SK-N-SH (cell line): ENCODE measurements at regions not wholly inside any gene's neighbourhood (a gene's known extent, or its start where the extent isn't known, plus 50 kb on each side); places are given as distances from the start of the nearest gene placed in this dataset.

Source experiments
- CTCF ChIA-PET: fragments of 300-600, 350-600 bp; formaldehyde crosslinking; extraction: SDS; loops from one replicate; lab custom pipeline; 2021; lab: Yijun Ruan, JAX
- POLR2A ChIA-PET: fragments of 350-600 bp; sonication (Branson Sonifier 250); formaldehyde crosslinking; extraction: SDS; loops from one replicate; lab custom pipeline; 2020; ENCODE audit warnings: antibody characterized with exemption, inconsistent platforms; lab: Yijun Ruan, JAX
- DNase-seq: peaks from one replicate; pipeline ENCODE4 v3.0.0; 2012
- H2AFZ ChIP-seq: fragments of 200-600 bp; sonication (generic); 2 replicates; pipeline ENCODE4 v1.8.1; 2016; ENCODE audit warnings: antibody characterized with exemption, mild to moderate bottlenecking, low read depth
- H3F3A ChIP-seq: fragments of 200-600 bp; sonication (generic); replicated peaks from 2 replicates; pipeline ENCODE3; 2016; ENCODE audit warnings: antibody characterized with exemption, mild to moderate bottlenecking; ENCODE audit not compliant: insufficient read depth
- H3K27ac ChIP-seq, 2 experiments: fragments of 200-500 bp in 1 of 2; fragments of 200-600 bp in 1 of 2; sonication (Bioruptor generic) in 1 of 2; sonication (generic), shearing (Covaris generic) in 1 of 2; 2 replicates each; pipeline versions ENCODE4 v1.5.1 to v1.6.1; 2014 to 2016; ENCODE audit warnings: low read depth in 2 of 2, inconsistent platforms in 1 of 2, low read length in 1 of 2, mild to moderate bottlenecking in 1 of 2, mixed read lengths in 1 of 2
- H3K27me3 ChIP-seq: fragments of 200-600 bp; sonication (generic), shearing (Covaris generic); 2 replicates; pipeline ENCODE4 v1.6.1; 2016; ENCODE audit warnings: mixed run types; ENCODE audit not compliant: insufficient read depth
- H3K36me3 ChIP-seq, 2 experiments: fragments of 200-500 bp in 1 of 2; fragments of 200-600 bp in 1 of 2; sonication (Bioruptor generic) in 1 of 2; sonication (generic) in 1 of 2; replicated peaks in 1 of 2; 2 replicates each; pipeline versions ENCODE3 to v1.5.1; 2014 to 2016; ENCODE audit warnings: low read length in 1 of 2, mild to moderate bottlenecking in 1 of 2; ENCODE audit not compliant: insufficient read depth in 2 of 2, control insufficient read depth in 1 of 2
- H3K4me1 ChIP-seq, 2 experiments: fragments of 200-500 bp in 1 of 2; fragments of 200-600 bp in 1 of 2; sonication (Bioruptor generic) in 1 of 2; sonication (generic), shearing (Covaris generic) in 1 of 2; 2 replicates each; pipeline versions ENCODE4 v1.5.1 to v1.6.1; 2014 to 2016; ENCODE audit warnings: low read depth in 1 of 2, low read length in 1 of 2, mixed run types in 1 of 2; ENCODE audit not compliant: insufficient read depth in 2 of 2, control insufficient read depth in 1 of 2
- H3K4me2 ChIP-seq: fragments of 200-600 bp; sonication (generic), shearing (Covaris generic); 2 replicates; pipeline ENCODE4 v1.6.1; 2017; ENCODE audit warnings: mixed run types
- H3K4me3 ChIP-seq, 2 experiments: fragments of 200-500 bp in 1 of 2; fragments of 200-600 bp in 1 of 2; sonication (Bioruptor generic) in 1 of 2; sonication (generic), shearing (Covaris generic) in 1 of 2; 2 replicates each; pipeline versions ENCODE4 v1.5.1 to v1.8.1; 2014 to 2016; ENCODE audit warnings: low read depth in 2 of 2, inconsistent platforms in 1 of 2, low read length in 1 of 2, mild to moderate bottlenecking in 1 of 2, mixed read lengths in 1 of 2, moderate library complexity in 1 of 2
- H3K79me2 ChIP-seq: fragments of 200-600 bp; sonication (generic); 2 replicates; pipeline ENCODE4 v1.8.1; 2017; ENCODE audit warnings: mild to moderate bottlenecking; ENCODE audit not compliant: insufficient read depth
- H3K9ac ChIP-seq: fragments of 200-600 bp; sonication (generic); 2 replicates; pipeline ENCODE4 v1.6.1; 2017; ENCODE audit warnings: mixed run types
- H3K9me2 ChIP-seq: fragments of 200-600 bp; sonication (generic); 2 replicates; pipeline ENCODE4 v1.6.1; 2017; ENCODE audit warnings: mixed run types
- H3K9me3 ChIP-seq: fragments of 200-600 bp; sonication (generic); 2 replicates; pipeline ENCODE4 v1.6.1; 2017; ENCODE audit warnings: mixed run types, mild to moderate bottlenecking, moderate library complexity
- H4K20me1 ChIP-seq: fragments of 200-600 bp; sonication (generic); 2 replicates; pipeline ENCODE4 v1.6.1; 2017; ENCODE audit warnings: mild to moderate bottlenecking, mixed run types; ENCODE audit not compliant: insufficient read depth
- CHD2 ChIP-seq: fragments of 150-350 bp; IDR thresholded peaks from 2 replicates; pipeline ENCODE4 v1.6.1; 2018; ENCODE audit warnings: low read length; ENCODE audit not compliant: partially characterized antibody
- EP300 ChIP-seq, 2 experiments: IDR thresholded peaks; 2 replicates each; pipeline versions ENCODE4 v1.4.0 to v1.6.1; 2012; ENCODE audit warnings: borderline replicate concordance in 1 of 2, low read depth in 1 of 2, low read length in 1 of 2
- GATA2 ChIP-seq: sonication (generic); formaldehyde crosslinking; IDR thresholded peaks from 2 replicates; pipeline ENCODE4 v1.5.0; 2020; ENCODE audit warnings: mild to moderate bottlenecking, missing genetic modification reagents
- IRF3 ChIP-seq: fragments of 150-350 bp; IDR thresholded peaks from 2 replicates; pipeline ENCODE4 v1.6.1; 2016; ENCODE audit warnings: mild to moderate bottlenecking, low read depth, low read length
- MEF2A ChIP-seq: IDR thresholded peaks from 2 replicates; pipeline ENCODE4 v1.4.0; 2012; ENCODE audit warnings: low read depth, borderline replicate concordance
- NFIC ChIP-seq: IDR thresholded peaks from 2 replicates; pipeline ENCODE4 v1.4.0; 2012; ENCODE audit warnings: borderline replicate concordance
- NRF1 ChIP-seq: IDR thresholded peaks from 2 replicates; pipeline ENCODE4 v1.6.1; 2012; ENCODE audit warnings: low read depth, mild to moderate bottlenecking, low read length
- POLR2AphosphoS5 ChIP-seq: IDR thresholded peaks from 2 replicates; pipeline ENCODE4 v1.6.1; 2012; ENCODE audit warnings: low read depth, low read length
- RAD21 ChIP-seq: IDR thresholded peaks from 2 replicates; pipeline ENCODE4 v1.6.1; 2012; ENCODE audit warnings: mild to moderate bottlenecking, low read length
- RXRA ChIP-seq: IDR thresholded peaks from 2 replicates; pipeline ENCODE4 v1.4.0; 2012; ENCODE audit warnings: low read depth, mild to moderate bottlenecking, borderline replicate concordance
- TAF1 ChIP-seq: IDR thresholded peaks from 2 replicates; pipeline ENCODE4 v1.6.1; 2012; ENCODE audit warnings: low read depth, mild to moderate bottlenecking, low read length, moderate library complexity, borderline replicate concordance
- TCF12 ChIP-seq: IDR thresholded peaks from 2 replicates; pipeline ENCODE4 v1.4.0; 2012
- YY1 ChIP-seq: IDR thresholded peaks from 2 replicates; pipeline ENCODE4 v1.4.0; 2012; ENCODE audit warnings: low read depth, mild to moderate bottlenecking
- WGBS: methylation state at CpG from one replicate; pipeline ENCODE4 v1.1.6; 2017; ENCODE audit warnings: low lambda C conversion rate; 5-methylcytosine and 5-hydroxymethylcytosine counted together
- TF ChIP-seq, protein P1 (sequence below): IDR thresholded peaks from 2 replicates; pipeline ENCODE4 v1.4.0; 2012; ENCODE audit warnings: low read depth

DNA sequence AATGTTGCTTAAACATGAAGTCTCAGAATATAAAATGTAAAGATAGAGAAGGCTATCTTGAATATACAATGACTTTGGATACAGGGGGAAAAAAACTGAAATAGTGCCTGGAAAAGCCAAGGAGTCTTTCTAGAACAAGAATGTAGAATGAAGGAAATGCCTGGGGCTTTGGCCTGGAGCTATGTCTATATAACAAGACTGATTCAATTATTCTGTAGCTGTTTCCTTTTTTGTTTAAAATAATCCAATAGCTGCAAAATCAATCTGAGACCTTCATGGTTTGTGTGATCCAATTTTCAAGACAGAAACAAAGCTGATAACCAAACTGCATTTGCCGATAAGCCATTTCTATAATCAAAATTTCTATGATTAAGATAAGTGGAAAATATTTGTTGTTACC, 530.9 kb upstream of the NBEA start:
- CTCF ChIA-PET: interaction anchor here (1.0 to 1.2 kb wide), 2 partner anchors 12 to 22 kb away, joined by 3 read pairs; no protein-coding TSS in a partner anchor

GRCh38 chr13:34411894-34412293, 530.2 kb upstream of the NBEA start:
- Histone ChIP-seq H3K9ac (no peak overlapping the region), H3K9me3 (no peaks in the 10 kb centered on the region), H3K79me2 (no peaks in the 10 kb centered on the region), H3K4me1 (peaks cover 11 to 16% of the 10 kb centered on the region in 2 experiments), H4K20me1 (no peaks in the 10 kb centered on the region), H3K36me3 (no peaks in the 10 kb centered on the region), H3F3A (peaks cover 17% of the 10 kb centered on the region), H3K27me3 (no peaks in the 10 kb centered on the region), H3K4me3 (no peak overlapping the region), H3K27ac (peak overlapping the region; percentile 71 to 78), H3K9me2 (no peaks in the 10 kb centered on the region), H2AFZ (no peak overlapping the region), H3K4me2 (peak overlapping the region; percentile 53; the same call in 1 of the 2 replicates)
- 77% methylated on average over 4 of the region's 4 CpGs for WGBS
- TF ChIP-seq, protein P1, sequence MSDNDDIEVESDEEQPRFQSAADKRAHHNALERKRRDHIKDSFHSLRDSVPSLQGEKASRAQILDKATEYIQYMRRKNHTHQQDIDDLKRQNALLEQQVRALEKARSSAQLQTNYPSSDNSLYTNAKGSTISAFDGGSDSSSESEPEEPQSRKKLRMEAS: no peak
- TF ChIP-seq IRF3 (no peak), EP300 (IDR thresholded peaks at IDR 0.05; ENCODE audit: borderline replicate concordance in 1 of 2, low read depth in 1 of 2, low read length in 1 of 2) (no peak), TCF12 (no peak), NRF1 (no peak), CHD2 (no peak), TAF1 (no peak), RAD21 (no peak), YY1 (no peak), RXRA (no peak), NFIC (no peak)
- POLR2A ChIA-PET: no interaction called here
- no peak for DNase-seq
- CTCF ChIA-PET: no interaction called here

More for the DNA sequence above, 530.9 kb upstream of the NBEA start:
- no peak overlapping the region for H3K4me3 ChIP-seq
- no peaks in the 10 kb centered on the region for H3K9me2 ChIP-seq
- WGBS: 74% methylated on average over 1 of the region's 1 CpG
- no peaks in the 10 kb centered on the region for H4K20me1 ChIP-seq
- H3K79me2 ChIP-seq: no peaks in the 10 kb centered on the region
- no peak overlapping the region; the same call in 1 of the 2 replicates for H2AFZ ChIP-seq
- H3K9ac ChIP-seq: no peak overlapping the region
- peaks cover 11 to 16% of the 10 kb centered on the region in 2 experiments for H3K4me1 ChIP-seq
- DNase-seq: no peak
- POLR2A ChIA-PET: no interaction called here
- no peaks in the 10 kb centered on the region for H3K27me3 ChIP-seq
- H3K9me3 ChIP-seq: no peaks in the 10 kb centered on the region
- H3F3A ChIP-seq: peaks cover 17% of the 10 kb centered on the region
- no peaks in the 10 kb centered on the region for H3K36me3 ChIP-seq
- peak overlapping the region; percentile 72 to 78; a peak in 3 of 4 replicates for H3K27ac ChIP-seq
- no peak for TF ChIP-seq POLR2AphosphoS5
- TF ChIP-seq EP300 (IDR thresholded peaks at IDR 0.05; ENCODE audit: borderline replicate concordance in 1 of 2, low read depth in 1 of 2, low read length in 1 of 2): peak in 1 of 2 experiments; percentile 61; a peak in 1 of 4 replicates
- no peak for TF ChIP-seq RXRA
- TF ChIP-seq MEF2A: no peak
- no peak for TF ChIP-seq GATA2 (CRISPR knock-in tag)
- no peak overlapping the region for H3K4me2 ChIP-seq
